Right lobe of liver (tissue), 4 donors: ENCODE measurements at regions not wholly inside any gene's neighbourhood (a gene's known extent, or its start where the extent isn't known, plus 50 kb on each side); places are given as distances from the start of the nearest gene placed in this dataset.

Experiments
- POLR2A ChIP-seq: fragments of 450-650 bp; IDR thresholded peaks from one replicate; pipeline ENCODE4 v1.6.1; 2017; ENCODE audit warnings: antibody characterized with exemption, mild to moderate bottlenecking
- TF ChIP-seq, protein P1 (sequence below), 4 donors: fragments of 200-600 bp in 3 of 4; fragments of 450-650 bp in 1 of 4; IDR thresholded peaks; one replicate each; pipeline versions ENCODE4 v1.5.1 to v1.8.0; 2016 to 2022; ENCODE audit warnings: antibody characterized with exemption in 4 of 4, mild to moderate bottlenecking in 2 of 4
- donor health status: DM: no; HTN: no; CAD: no.
- donor health status: DM: no; HTN: no; CAD: no.
- donor health status: DM: no; HTN: yes; CAD: no.

DNA sequence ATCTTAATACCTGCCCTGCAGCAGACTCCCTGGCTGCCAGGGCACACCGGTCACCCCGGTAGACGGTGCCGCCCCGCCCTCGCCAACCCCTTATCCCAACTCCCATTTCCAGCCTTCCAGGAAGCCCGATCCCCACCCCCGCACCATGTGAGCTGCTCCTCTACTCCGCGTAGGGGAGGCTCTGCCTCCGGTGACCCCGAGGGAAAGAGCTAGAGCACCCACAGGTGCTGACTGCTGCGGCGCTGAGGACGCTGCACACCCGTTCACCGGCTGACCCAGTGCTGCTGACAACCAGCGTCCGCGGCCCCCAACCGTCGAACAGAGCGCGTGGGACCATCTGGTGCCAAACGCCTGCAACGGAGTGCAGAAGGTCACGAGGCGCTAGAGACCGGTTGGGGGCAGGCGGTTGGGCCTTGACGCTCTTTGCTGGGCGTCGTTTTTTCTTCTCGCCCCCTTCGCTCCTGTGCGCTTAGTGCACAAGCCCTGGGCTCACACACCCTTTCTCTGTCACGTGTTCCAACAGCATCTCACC is 59.6 kb upstream of the ZNF599 start:
- TF ChIP-seq, protein P1, sequence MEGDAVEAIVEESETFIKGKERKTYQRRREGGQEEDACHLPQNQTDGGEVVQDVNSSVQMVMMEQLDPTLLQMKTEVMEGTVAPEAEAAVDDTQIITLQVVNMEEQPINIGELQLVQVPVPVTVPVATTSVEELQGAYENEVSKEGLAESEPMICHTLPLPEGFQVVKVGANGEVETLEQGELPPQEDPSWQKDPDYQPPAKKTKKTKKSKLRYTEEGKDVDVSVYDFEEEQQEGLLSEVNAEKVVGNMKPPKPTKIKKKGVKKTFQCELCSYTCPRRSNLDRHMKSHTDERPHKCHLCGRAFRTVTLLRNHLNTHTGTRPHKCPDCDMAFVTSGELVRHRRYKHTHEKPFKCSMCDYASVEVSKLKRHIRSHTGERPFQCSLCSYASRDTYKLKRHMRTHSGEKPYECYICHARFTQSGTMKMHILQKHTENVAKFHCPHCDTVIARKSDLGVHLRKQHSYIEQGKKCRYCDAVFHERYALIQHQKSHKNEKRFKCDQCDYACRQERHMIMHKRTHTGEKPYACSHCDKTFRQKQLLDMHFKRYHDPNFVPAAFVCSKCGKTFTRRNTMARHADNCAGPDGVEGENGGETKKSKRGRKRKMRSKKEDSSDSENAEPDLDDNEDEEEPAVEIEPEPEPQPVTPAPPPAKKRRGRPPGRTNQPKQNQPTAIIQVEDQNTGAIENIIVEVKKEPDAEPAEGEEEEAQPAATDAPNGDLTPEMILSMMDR (IDR thresholded peaks at IDR 0.05), result no peak
- no peak for TF ChIP-seq POLR2A
